Nephron progenitor cell (in vitro differentiated cells): ENCODE measurements at regions not wholly inside any gene's neighbourhood (a gene's known extent, or its start where the extent isn't known, plus 50 kb on each side); places are given as distances from the start of the nearest gene placed in this dataset.

ENCODE experiments used
- DNase-seq: peaks from one replicate; pipeline ENCODE4 v3.0.0; 2021
- H3K27ac Mint-ChIP-seq: 2 replicates; pipeline ENCODE4 v1.8.0; 2021; ENCODE audit warnings: mild to moderate bottlenecking, moderate library complexity, mixed read lengths
- H3K27me3 Mint-ChIP-seq: 2 replicates; pipeline ENCODE4 v1.8.0; 2021; ENCODE audit warnings: mild to moderate bottlenecking, low read depth, mixed read lengths; ENCODE audit not compliant: poor library complexity
- H3K36me3 Mint-ChIP-seq: 2 replicates; pipeline ENCODE4 v1.8.0; 2021; ENCODE audit warnings: low read depth, mixed read lengths
- H3K4me1 Mint-ChIP-seq: 2 replicates; pipeline ENCODE4 v1.8.0; 2021; ENCODE audit warnings: mixed read lengths
- H3K4me3 Mint-ChIP-seq: 2 replicates; pipeline ENCODE4 v1.8.0; 2021; ENCODE audit warnings: mild to moderate bottlenecking, moderate library complexity, mixed read lengths
- H3K9me3 Mint-ChIP-seq: 2 replicates; pipeline ENCODE4 v1.8.0; 2021; ENCODE audit warnings: mild to moderate bottlenecking, moderate library complexity, mixed read lengths
- CTCF ChIP-seq: fragments of 200-600 bp; sonication (generic); IDR thresholded peaks from 2 replicates; pipeline ENCODE4 v1.5.0; 2021; ENCODE audit warnings: antibody characterized with exemption

- H3K4me3 Mint-ChIP-seq = no peak overlapping the region
- TF ChIP-seq CTCF = no peak
- no peak for DNase-seq
- no peaks in the 10 kb centered on the region for H3K9me3 Mint-ChIP-seq
- no peaks in the 10 kb centered on the region for H3K36me3 Mint-ChIP-seq
- peaks cover 7% of the 10 kb centered on the region for H3K4me1 Mint-ChIP-seq
- H3K27ac Mint-ChIP-seq = no peak overlapping the region
- no peaks in the 10 kb centered on the region for H3K27me3 Mint-ChIP-seq
Observed at GRCh38 chr5:129341306-129341705, 118.8 kb upstream of the ADAMTS19 start.

- Mint-ChIP-seq H3K27me3 (no peaks in the 10 kb centered on the region), H3K9me3 (no peaks in the 10 kb centered on the region), H3K27ac (no peak overlapping the region), H3K4me3 (no peak overlapping the region), H3K4me1 (peaks cover 7% of the 10 kb centered on the region), H3K36me3 (no peaks in the 10 kb centered on the region)
- DNase-seq = no peak
- no peak for TF ChIP-seq CTCF
Observed at GRCh38 chr5:129342796-129343195, 117.3 kb upstream of the ADAMTS19 start.

GRCh38 chr5:129345213-129345924 lies 114.7 kb upstream of the ADAMTS19 start:
- Mint-ChIP-seq H3K4me3 (no peak overlapping the region), H3K36me3 (no peaks in the 10 kb centered on the region), H3K27me3 (no peaks in the 10 kb centered on the region), H3K4me1 (no peaks in the 10 kb centered on the region), H3K9me3 (peaks cover 19% of the 10 kb centered on the region), H3K27ac (no peak overlapping the region)
- DNase-seq = no peak
- TF ChIP-seq CTCF = no peak

- H3K4me3 Mint-ChIP-seq = no peak overlapping the region
Observed at GRCh38 chr5:129356846-129357245, 103.3 kb upstream of the ADAMTS19 start.

GRCh38 chr5:129358069-129358468 lies 102.0 kb upstream of the ADAMTS19 start:
- Mint-ChIP-seq H3K4me1 (no peaks in the 10 kb centered on the region), H3K36me3 (no peaks in the 10 kb centered on the region), H3K27me3 (no peaks in the 10 kb centered on the region), H3K9me3 (no peaks in the 10 kb centered on the region), H3K27ac (no peak overlapping the region), H3K4me3 (no peak overlapping the region)
- TF ChIP-seq CTCF = no peak
- DNase-seq = no peak

More at GRCh38 chr5:129356846-129357245, 103.3 kb upstream of the ADAMTS19 start:
- Mint-ChIP-seq H3K36me3 (no peaks in the 10 kb centered on the region), H3K4me1 (no peaks in the 10 kb centered on the region), H3K27me3 (no peaks in the 10 kb centered on the region), H3K27ac (no peak overlapping the region), H3K9me3 (no peaks in the 10 kb centered on the region)
- no peak for TF ChIP-seq CTCF
- no peak for DNase-seq

GRCh38 chr5:129359450-129359849 lies 100.6 kb upstream of the ADAMTS19 start:
- no peak for TF ChIP-seq CTCF
- Mint-ChIP-seq H3K27ac (no peak overlapping the region), H3K9me3 (no peaks in the 10 kb centered on the region)

More at GRCh38 chr5:129359450-129359849, 100.6 kb upstream of the ADAMTS19 start:
- no peaks in the 10 kb centered on the region for H3K4me1 Mint-ChIP-seq
- H3K27me3 Mint-ChIP-seq = no peaks in the 10 kb centered on the region
- DNase-seq = no peak
- no peak overlapping the region for H3K4me3 Mint-ChIP-seq
- H3K36me3 Mint-ChIP-seq = no peaks in the 10 kb centered on the region
